ENCODE measurements at regions not wholly inside any gene's neighbourhood (a gene's known extent, or its start where the extent isn't known, plus 50 kb on each side); places are given as distances from the start of the nearest gene placed in this dataset.

DNA sequence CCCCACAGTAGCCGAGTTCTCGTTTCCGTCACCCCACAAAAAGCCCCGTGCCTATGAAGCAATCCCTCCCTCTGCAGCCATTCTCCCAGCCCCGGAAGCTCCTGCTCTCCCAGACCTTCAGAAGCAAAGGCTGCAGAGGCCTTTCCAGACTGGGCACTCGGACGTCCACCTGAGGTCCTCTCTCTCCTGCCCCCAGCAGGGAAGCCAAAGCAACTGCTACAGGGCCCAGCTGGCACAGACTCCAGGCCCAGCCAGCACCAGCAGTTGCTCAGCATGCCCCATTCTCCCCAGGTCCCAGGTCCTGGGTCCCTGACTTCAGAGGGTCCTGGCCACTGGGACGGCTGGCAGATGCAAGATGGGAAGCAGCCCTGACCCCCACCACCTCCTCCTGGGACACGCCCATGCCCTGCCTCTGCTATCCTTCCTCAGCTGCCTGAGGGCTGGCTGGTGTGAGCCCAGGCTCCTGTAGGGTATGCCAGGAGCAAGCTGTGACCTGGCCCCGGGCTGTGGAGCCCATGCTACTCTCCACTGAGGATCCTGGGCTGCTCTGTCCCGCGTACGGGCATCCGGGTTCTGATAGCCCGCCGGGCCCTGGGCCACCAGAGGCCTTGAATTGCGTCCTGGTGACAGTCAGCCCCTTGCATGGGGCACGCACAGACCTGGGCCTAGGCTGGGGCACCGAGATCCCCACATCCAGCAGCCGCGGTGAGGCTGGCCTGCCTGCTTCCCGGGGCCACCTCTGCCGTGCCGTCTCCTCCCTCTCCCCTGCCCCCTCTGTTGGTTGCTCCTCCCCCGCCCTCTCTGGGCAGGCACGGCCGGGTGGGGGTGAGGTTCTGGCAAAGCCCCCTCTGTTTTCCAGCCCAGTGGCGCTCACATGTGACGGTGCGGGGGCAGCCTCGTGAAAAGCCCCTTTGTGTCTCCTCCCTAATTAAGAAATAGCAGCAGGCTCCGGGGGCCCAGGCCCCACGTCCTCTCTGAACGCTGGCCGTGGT lies 1310.3 kb downstream of the BRD1 start:
- no peak for DNase-seq

DNA sequence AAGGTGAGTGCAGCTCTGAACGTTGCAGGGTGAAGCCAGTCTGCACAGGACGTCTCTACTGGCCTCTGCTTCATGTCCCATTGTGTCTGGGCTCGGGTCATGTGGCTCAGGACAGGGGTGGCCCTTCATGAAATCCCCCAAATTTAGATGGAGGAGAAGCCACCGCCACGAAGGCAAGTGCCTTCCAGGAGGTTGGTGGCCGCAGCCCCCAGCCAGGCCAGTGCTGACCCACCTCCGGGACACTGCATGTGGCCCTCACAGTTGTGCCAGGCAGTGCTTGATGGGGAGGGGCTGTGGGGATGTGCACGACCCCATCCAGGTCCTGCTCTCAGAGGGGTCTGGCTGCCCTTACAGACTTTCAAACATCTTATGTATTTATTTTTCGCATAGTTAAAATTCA lies 1311.1 kb downstream of the BRD1 start:
- DNase-seq = no peak

DNA sequence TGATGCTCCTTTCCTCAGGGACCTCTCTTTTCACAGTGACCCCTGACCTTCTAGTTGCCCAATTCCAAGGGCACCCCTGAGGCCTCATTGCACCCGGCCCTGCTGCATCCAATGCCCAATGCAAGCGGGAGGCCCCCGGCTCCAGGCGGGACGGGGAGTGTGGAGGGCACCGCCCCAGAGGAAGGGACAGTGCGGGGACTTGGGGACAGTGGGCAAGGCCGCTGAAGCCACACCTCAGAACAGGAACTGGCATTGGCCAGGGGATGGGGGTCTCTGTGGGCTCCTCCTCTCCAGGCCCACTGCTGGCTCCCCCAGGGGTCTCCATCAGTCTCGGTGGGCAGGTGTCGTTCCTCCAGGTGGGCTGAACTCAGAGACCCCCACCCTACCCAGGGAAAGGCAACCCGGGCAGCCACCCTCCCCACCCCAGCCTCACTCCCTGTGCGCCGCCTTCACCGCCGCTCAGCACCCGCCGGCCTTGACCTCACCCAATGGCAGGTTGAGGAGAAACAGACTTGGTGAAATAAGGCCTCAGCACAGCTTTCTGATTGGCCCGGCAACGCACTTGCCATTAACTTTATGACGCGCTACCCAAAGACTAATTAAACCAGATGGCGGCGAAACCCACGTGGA lies 1312.0 kb downstream of the BRD1 start:
- DNase-seq = no peak

DNA sequence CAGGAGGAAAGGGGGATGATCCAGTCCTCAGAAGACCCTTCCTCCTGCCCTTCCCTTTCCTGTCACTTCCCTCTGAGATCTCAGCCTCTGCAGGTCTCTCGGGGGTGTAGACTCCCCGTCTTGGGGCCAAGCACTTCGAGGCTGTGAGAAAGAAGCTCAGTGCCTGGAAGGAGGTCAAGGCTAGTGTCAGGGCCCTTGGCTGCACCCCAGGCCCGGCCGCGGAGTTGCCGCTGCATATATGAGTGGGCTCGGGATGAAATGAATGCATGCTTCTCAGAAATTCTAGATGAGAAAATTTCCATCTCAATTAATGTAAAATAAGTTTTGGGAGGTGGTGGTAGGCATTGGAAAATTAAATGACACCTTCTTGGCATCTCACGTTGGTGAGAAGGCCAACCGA lies 1313.7 kb downstream of the BRD1 start:
- no peak for DNase-seq

DNA sequence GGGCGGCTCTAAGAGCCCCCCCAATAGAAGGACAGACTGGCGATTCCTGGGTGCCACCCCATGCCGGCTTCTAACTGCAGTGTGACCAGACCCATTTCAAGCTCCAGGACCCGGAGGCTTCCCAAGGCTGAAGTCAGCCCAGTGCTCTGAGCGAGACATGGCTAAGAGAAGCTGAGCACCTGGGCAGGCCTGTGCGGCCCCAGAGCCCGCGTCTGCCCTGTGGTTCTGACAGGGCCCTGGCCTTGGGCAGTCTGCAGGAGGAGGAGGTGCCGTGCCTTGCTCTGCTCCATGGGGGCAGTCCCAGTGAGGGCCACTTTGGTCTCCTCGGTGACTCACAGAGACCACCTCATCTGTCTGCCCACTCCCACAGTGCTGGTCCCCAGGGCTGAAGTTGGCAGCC lies 1314.2 kb downstream of the BRD1 start:
- no peak for DNase-seq

DNA sequence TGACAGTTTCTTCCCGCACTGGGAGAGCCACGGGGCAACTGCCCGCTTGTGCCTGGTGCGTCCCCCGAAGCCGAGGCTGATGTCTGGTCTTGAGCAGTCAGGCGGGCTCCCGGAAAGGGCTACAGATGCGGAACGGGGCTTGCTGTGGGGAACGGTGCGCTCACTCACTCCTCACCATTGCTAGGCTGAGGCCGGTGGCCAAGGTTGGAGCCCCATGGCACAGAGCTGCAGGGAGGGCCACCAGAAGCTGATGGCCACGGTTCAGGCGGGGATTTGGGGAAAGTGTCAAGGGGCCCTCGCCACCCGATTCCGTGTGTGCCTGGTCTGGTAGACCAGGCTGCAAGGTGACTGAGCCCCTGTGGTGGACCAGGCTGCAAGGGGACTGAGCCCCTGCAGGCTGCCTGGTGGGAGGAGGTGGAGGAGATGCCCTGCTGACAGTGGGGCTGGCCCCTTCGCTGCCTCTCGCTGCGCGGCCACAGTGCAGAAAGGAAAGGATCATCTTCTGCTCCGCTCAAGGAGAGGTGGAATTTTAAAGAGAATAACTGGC lies 1315.8 kb downstream of the BRD1 start:
- no peak for DNase-seq

DNA sequence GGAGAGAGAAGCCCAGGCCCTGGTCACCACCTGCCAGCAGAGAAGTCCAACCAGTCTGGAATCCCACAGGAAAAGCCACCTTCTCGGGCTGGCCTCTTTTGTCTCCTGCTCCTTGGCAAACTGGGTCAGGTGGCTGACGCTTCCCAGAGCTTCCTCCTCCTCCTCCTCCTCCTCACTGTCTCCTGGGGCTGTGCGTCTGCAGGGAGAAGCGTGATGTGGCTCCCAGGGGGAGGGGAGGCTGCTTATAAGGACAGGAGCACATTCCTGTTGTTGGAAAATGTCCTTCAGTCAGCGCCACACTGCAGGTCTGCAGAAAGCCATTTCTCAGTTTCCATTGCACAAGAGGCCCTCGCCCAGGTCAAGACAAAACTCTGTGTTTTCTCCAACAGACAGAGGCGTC lies 1316.5 kb downstream of the BRD1 start:
- DNase-seq = no peak

DNA sequence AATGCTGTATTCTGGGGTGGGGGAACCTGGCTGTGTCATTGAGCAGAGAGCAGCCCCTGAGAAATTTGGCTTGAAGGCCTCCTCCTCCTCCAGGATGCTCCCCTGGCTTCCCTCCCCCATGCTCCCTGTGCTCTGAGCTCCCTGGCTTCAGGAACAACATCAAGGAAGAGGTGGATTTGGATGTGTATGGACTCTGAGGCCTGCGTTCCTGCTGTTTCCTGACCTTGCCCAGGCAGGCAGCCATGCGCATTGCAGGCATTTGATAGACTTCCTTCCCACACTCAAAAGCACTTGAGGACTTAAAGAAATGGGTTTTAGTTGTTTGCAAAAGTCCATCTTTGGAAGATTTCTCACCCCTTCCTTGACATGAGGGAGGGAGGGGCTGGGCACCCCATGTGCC lies 1317.1 kb downstream of the BRD1 start:
- no peak for DNase-seq

DNA sequence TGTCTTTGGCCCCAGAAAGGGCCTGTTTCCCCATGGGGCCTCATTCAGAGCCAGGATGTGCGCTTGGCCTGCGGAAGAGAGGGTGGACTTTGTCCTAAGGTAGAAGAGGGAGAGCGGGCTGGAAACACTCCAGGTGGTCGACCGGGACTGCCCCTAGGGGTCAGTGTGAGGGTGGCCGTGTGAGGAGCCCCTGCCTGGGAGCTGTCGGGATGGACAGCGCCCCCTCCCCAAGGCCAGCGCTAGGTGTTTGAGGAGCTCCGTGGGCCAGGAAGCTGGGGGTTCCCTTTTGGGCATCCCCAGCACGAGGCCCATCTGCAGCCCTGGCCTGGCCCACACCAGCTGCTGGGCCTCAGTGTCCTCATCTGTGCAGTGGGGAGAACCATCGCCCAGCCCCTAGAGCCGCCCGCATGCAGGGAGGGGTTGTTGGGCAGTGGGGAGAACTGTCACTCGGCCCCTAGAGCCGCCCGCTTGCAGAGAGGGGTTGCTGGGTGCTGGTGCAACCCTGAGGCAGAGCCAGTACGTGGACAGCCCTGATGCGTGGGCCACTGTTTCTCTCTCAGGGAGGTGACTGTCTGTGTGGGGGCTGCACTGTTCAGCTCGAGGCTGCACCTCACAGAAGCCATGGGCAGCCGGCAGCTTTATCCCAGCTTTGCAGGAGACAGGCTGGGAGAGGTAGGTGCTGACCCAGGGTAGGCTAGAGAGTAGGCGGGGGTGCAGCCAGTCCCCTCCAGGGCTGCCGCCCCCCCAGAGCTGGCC lies 1319.9 kb downstream of the BRD1 start:
- DNase-seq = no peak

DNA sequence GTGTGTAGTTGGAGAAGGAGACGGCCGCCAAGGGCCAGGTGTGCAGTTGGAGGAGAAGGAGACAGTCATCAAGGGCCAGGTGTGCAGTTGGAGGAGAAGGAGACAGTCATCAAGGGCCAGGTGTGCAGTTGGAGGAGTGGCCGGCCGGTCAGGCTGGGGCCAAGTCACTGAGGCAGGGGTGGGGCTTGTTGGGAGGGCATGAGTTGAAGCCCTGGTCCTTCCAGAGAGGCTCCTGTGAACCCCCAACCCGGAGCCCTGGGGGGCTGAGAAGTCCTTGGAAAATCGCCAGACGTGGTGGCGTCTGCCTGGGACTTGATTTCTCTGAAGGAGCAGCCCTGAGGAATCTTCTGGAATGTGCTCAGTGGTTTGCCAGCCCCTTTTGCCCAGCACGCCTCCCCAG lies 1320.5 kb downstream of the BRD1 start:
- no peak for DNase-seq

DNA sequence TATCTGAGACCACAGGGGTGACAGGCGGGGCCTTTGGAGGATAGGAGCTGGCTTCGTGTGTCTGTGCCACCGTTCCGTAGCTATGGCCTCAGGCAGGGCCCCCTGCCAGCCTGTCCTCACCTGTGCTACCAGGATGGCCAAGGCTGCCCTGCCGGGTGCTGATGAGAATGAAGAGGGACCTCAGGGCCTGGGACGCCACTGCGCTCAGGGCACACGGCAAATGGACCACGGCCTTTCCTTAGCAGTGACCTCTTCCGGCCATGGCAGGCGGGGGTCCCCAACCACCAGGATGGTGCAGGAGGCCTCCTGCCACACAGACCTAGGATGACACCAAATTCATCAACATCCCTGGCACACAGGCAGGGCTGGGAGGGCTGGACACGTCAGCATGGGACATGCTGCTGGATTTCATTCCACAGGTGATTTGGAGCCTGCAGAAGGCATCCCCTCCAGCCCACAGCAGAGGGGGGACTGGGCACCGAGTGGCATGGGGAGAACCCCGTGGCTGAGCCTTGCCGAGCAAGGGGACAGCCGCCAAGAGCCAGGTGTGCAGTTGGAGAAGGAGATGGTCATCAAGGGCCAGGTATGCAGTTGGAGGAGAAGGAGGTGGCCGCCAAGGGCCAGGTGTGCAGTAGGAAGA lies 1321.0 kb downstream of the BRD1 start:
- DNase-seq = no peak

DNA sequence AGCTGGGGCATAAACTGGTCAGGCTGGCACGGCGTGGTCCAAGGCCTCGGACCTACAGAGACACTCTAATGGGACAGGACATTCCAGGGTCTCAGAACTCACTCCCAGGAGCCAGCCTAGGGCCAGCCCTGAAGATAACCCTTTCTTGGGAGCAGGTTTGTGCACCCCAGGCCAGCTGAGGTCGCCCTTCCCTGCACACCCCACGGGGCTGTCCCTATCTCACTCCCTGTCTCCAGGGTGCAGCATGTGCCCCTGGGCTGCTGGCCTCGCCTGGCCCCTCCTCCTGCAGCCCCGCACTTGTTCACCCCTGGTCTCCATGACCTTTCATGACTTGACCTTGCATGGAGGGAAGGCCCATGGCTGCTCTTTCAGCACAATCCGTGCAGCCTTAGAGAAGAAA lies 1321.8 kb downstream of the BRD1 start:
- DNase-seq = no peak

DNA sequence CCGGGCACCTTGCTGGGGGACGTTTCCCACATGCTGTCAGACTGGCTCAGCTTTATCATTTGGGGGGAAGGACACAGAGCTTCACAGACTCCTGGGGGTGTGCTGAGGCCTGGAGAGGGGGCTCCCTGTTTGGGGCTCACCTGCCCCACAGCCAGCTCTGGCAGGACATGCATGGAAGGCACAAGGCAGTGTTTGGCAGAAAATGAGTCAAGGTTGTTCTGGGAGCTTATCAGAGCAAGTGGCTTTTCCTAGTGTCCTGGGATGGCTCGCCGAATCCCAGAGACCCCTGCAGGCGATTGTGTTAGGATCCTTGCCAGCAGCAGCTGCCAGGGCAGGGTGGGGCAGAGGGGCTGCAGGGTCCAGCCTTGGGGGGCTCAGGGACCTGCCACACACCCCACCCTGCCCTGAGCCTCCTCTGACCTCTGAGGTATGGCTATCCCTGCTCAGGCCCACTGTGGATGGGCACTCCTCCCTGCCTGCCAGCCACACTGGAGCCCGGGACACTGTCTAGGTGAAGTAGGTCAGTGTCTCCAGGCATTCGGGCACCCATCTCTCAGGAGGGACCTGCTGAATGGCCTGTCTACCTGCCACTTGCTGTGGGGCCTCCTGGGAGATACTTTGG lies 1323.0 kb downstream of the BRD1 start:
- DNase-seq = no peak

DNA sequence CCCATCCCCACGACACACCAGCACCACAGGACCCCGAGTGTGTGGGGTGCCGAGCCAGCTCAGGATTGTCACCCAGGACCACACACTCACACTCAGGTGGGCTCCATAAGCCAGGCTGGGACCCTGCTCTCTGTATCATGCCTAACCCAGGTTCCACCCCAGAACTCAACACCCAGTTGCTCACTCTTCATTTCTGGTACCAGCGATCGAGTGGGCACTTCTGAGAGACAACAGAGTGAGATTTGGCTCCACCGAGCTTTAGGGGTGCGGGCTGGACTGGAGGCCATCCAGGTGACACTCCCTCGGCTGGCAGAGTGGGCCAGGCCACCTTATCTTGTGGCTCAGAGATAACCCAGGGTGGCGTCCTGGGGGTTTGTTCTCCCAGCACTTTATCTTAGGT lies 1323.8 kb downstream of the BRD1 start:
- DNase-seq = no peak

DNA sequence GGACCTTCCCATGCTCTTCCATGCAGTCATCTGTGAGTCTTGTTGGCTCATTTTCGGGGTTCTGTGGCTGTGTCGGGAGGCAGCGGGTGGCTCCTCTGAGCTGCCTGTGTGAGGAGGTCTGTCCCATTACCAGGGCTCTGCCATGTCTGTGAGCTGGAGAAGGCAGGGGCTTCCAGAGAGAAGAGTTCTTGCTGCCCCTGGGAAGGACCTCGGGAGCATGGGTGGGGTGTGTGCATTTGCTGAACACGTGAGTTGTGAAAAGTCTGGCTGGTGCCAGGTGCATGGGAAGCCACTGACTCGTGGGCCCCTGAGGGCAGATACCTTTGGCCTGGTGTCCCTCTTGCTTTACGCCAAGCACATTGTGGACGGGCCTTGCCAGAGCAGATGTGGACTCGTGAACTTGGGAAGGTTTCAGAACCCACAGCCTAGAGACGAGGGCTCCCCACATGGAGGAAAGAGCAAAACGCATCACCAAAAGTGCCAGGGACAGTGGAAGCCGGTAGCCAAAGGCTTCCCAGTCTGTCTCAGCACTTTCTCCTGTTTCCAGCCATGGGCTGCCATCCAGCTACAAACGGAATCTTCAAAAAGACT lies 1324.5 kb downstream of the BRD1 start:
- DNase-seq = no peak

DNA sequence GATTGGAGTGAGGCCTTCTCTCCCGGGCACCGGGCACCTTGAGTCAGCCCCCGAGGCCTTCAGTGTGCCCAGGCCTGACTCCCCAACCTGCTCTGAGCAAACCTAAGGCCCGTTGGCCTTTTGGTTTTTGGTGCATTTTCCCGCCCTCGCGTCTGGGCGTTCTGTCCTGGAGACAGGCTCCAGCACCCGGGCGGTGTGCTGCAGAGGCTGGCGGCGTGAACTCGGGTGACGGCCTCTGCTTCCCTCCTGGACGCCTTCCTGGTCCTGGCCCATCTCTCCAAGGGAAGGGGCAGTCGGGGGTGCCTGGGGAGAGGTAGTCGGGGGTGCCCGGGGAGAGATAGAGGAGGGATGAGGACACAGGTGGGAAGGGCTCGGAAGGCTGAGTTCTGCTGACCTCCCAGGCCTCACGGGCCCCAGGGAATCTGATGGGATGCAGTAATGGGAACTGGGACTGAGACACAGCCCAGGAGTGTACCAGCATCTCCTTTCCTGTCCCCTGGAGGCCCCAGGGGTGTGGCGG lies 1326.4 kb downstream of the BRD1 start:
- no peak for DNase-seq

DNA sequence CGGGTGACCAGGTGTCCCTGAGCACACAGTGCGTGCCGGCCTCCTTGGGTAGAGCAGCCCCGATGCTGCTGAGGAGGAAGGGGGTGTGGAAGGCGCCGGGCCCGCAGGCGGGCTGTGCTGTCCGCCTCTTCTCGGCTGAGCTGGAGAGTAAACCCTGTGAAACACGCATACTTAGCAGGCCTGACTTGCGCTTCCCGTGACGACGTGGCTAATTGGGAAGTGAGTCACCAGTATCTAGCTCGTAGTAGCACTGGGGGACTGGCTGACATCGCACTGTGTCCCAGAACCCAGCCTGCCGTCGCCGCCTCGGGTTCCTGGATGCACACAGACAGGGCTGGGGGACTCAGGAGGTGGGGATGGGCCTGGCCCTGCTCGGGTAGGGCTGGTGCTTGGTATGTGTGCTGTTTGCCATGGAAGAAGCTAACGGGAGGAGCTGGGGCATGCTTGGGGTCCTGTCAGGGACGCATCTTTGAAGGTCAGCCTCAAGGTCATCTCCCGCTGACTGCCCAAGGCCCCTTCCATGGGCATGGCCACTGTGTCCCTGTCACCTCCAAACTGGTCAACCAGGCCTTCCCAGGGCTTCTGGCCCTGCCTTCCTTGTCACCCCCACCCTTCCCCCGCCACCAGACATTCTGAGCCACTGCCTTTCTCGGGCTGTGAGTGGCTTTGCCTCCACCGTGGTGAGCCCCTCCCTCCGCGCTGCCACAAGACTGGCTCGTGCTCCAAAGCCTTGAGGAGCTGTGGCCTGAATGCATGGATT lies 1327.0 kb downstream of the BRD1 start:
- DNase-seq = peak; percentile 90

DNA sequence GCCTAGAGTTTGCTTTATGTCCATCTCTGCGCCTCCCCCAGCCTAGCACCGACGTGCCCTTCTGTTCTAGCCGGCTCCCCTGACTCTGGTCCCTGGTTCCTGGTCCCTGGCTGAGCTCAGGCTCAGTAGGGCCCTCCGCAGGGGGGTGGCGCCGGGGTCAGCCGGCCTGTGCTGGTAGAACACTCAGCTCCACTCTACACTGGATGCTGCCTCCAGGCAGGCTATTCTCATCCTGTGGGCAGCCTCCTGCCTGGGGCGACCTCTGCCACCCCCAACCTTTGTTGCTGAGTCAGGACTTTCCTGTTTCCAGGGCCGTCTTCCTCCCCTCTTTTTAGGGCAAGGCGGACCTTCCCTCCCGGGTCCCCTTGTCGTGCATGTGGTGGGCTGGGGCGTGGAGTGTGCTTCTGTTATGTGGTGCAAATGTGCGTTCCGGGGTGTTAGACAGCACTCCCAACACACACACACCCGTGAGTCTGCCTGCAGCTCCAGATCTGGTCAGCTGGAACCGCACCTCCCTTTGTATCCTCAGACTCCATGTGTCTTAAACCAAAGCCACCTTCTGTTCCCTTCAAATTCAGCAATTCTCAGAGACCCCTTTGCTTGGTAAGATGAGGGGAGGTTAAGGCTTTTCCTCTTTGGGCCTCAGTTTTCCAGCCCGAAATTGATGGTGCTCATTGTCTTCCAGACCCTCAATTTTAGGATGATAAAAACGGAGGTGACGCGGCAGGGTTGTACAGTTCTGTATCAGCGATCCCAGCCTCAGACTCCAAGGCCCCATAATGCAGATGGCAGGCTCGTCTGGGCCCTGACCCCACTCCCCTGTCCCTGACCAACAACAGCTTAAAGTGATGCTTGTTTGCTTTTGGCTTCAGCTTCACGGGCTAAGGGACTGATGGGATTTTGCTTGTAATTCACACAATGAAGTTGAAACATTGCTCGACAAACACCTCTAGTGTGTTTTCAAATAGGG lies 1327.9 kb downstream of the BRD1 start:
- no peak for DNase-seq

DNA sequence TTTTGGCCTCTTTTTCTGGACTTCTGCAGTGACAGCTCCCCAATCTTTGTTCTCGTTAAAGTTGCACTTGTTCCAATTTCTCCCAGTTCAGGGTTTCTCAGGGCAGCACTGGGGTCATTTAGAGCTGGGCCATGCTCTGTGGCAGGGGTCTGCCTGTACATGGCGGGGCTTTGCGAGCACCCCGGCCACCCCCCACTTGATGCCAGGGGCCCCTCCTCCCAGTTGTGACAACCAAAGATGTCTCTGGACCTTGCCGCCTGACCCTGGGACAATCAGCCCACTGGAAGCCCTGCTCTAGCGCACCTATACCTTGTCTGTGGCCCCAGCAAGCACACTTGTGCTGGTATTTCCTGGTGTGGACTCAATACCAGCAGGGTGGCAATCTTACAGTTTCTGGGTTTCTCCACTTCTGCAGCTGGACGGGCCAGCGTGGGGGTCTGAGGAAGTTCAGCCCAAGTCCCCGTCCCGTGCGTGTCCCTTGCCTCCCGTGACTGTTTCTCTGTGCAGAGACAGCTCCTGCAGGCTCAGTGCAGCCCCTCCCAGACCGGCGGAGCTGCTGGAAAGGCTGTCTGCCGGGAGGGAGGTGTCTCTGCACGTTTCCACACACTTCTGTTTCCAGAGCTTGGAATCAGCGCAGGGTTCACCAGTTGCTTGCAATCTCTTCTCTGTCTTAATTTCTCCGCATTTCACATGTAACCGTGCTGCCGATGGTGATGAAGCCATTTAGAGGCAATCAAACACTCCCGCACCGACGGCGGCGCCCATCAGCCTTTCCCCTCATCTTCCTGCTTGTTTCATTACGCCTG lies 1328.9 kb downstream of the BRD1 start:
- DNase-seq = no peak
